Colon (tissue), 2 donors: ENCODE measurements at regions not wholly inside any gene's neighbourhood (a gene's known extent, or its start where the extent isn't known, plus 50 kb on each side); places are given as distances from the start of the nearest gene placed in this dataset.
"Not testable (repeated sequence)": the region's sequence is repeated elsewhere in the genome, so short reads cannot be mapped to it uniquely, and the experiment has no call there.

ENCODE experiments used
- FAIRE-seq: peaks from 2 replicates; lab custom pipeline; 2012; peaks lifted over from hg19 to GRCh38; lab: Jason Lieb, UNC
- donor health status: control.
- donor health status: control.

GRCh38 chr7:76117306-76117991 lies 69.5 kb downstream of the MDH2 start:
- peak; percentile 41 for FAIRE-seq

GRCh38 chr7:76118253-76119036 lies 70.5 kb downstream of the MDH2 start:
- not testable (repeated sequence) for FAIRE-seq

- no peak for FAIRE-seq
Observed at GRCh38 chr7:76121044-76121443, 73.1 kb downstream of the MDH2 start.

- FAIRE-seq = no peak
Observed at GRCh38 chr7:76122516-76123239, 74.8 kb downstream of the MDH2 start.

GRCh38 chr7:76123316-76123715 lies 75.4 kb downstream of the MDH2 start:
- FAIRE-seq = no peak

- FAIRE-seq = no peak
Observed at GRCh38 chr7:76125560-76125959, 76.1 kb upstream of the SRRM3 start.

- FAIRE-seq = no peak
Observed at GRCh38 chr7:76126632-76127031, 75.1 kb upstream of the SRRM3 start.

- FAIRE-seq = no peak
Observed at GRCh38 chr7:76129366-76129765, 72.3 kb upstream of the SRRM3 start.

GRCh38 chr7:76129836-76130235 lies 71.9 kb upstream of the SRRM3 start:
- FAIRE-seq = no peak

GRCh38 chr7:76130661-76131060 lies 71.0 kb upstream of the SRRM3 start:
- FAIRE-seq = not testable (repeated sequence)

GRCh38 chr7:76131887-76132286 lies 69.8 kb upstream of the SRRM3 start:
- FAIRE-seq = not testable (repeated sequence)

GRCh38 chr7:76133164-76133775 lies 68.4 kb upstream of the SRRM3 start:
- no peak for FAIRE-seq

- no peak for FAIRE-seq
Observed at GRCh38 chr7:76133839-76134238, 67.9 kb upstream of the SRRM3 start.

GRCh38 chr7:76135263-76135662 lies 66.4 kb upstream of the SRRM3 start:
- FAIRE-seq = not testable (repeated sequence)

GRCh38 chr7:76138577-76139313 lies 63.0 kb upstream of the SRRM3 start:
- FAIRE-seq = not testable (repeated sequence)

- no peak for FAIRE-seq
Observed at GRCh38 chr7:76139670-76140069, 62.0 kb upstream of the SRRM3 start.

- not testable (repeated sequence) for FAIRE-seq
Observed at GRCh38 chr7:76140259-76140658, 61.4 kb upstream of the SRRM3 start.

GRCh38 chr7:76142861-76143260 lies 58.8 kb upstream of the SRRM3 start:
- no peak for FAIRE-seq

- not testable (repeated sequence) for FAIRE-seq
Observed at GRCh38 chr7:76144664-76145270, 56.9 kb upstream of the SRRM3 start.

GRCh38 chr7:76146374-76146773 lies 55.3 kb upstream of the SRRM3 start:
- FAIRE-seq = no peak

GRCh38 chr7:76148947-76149346 lies 52.7 kb upstream of the SRRM3 start:
- peak; percentile 28 for FAIRE-seq
